ENCODE measurements at regions not wholly inside any gene's neighbourhood (a gene's known extent, or its start where the extent isn't known, plus 50 kb on each side); places are given as distances from the start of the nearest gene placed in this dataset.

DNA sequence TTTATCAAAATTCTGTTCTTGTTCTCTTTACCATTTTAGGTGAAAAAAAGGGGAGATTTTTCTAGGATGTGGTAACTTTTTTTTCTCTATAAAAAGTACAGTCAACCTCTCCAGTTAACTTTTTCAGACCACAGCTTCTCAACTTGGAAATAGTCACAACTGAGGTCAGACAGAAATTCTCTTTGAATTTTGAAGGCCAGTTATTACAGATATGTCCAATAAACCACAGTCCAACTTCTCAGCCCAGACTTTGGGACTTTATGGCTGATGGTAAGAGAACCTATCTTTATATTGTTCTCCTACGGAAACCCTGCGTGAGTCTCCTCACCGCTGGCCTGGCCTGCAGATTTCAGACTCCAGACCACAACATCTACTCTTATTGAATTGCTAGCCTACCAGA is 176.7 kb downstream of the DACT1 start:
- no peak for DNase-seq (ENCODE audit: low spot score)

DNA sequence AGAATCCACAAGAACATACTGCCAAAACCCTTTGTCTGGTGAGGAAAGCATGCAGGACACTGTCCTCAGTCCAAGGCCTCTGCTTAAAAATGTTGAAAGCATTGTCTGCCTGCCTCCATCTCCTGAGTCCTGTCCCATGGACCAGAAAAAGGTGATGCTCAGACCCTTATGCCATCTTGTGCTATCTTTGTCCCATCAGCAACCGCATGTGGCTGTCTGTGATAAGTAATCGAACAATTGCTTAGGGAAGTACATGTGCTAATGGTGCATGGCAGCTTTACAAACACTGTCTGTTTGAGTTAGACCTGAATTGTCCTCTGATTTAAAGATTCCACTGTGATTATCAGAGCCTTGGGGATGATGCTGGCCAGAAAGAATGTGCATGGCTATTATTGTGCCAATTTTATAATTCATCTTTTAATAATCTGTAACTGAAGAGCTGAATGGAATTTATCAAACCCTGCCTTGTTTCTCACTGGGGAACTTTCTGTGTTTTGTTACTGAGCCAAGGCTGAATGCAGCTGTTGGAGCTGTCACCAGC is 177.5 kb downstream of the DACT1 start:
- no peak for DNase-seq (ENCODE audit: low spot score)

DNA sequence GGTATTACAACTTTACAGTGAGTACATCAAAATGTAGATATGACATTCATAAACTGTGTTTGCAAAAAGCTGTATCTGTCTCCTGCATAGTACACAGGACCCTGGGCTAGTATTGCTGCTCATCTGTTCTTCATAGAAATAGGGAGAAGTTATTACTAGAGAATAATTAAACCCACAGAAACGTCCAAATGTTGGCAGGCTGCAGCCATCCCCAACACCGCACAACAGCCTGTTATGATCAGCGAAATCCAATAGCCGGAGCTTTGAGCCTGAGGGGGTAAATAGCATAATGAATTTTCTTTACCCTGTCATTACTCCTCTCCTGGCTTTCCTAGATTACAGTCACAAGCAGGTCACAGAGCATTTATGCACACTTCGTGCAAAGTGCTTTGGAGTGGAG is 178.0 kb downstream of the DACT1 start:
- DNase-seq (ENCODE audit: low spot score) = no peak

DNA sequence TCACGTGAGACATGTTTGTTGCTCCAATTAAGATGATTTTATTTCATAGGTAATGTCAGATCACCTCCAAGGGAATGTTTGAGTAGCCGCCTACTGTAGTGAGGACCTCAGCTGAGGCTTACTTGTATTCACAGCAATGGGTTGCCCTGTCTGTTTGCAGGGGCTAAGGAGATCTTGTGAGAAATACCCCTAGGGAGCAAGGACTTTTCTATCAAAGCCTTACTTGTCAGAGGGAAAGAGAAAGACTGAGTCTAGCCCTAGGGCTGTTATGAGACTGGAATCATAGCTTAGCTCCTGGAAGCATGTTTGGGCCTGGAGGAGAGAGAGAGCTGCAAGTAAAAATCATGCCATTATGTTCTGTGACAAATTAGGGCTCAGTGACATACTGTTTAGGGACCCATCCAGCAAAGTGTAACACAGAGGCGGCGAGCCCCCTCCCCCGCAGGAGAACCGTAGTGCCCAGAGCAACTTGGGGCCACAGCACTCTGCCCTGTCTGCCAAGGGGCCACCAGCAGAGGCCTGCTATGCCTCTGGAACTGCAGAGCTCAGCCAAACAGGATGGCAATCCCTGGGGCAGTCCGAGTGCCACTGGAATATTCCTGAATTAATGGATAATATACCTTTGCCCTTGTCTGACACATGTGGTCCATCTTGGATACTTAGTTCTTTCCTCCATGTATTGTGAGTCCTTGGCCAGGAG is 178.8 kb downstream of the DACT1 start:
- no peak for DNase-seq (ENCODE audit: low spot score)

DNA sequence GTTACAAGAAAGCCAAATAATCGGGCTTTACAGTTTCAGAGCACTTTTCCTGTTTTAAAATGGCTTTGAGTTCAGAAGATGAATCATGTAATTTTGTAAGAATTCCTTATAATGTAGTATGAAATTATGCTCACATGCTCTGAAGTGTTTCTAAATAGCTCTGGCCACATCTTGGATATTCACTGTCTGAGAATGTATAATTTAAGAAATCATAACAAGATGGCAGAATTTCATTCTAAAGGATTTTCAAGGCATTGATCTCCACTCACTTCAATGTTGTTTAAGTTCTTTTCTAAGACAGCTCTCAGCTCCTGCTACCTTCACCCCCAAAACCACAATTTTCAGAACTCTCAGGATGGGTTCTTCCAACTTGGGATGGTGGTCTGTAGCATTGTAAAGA is 180.1 kb downstream of the DACT1 start:
- no peak for DNase-seq (ENCODE audit: low spot score)

DNA sequence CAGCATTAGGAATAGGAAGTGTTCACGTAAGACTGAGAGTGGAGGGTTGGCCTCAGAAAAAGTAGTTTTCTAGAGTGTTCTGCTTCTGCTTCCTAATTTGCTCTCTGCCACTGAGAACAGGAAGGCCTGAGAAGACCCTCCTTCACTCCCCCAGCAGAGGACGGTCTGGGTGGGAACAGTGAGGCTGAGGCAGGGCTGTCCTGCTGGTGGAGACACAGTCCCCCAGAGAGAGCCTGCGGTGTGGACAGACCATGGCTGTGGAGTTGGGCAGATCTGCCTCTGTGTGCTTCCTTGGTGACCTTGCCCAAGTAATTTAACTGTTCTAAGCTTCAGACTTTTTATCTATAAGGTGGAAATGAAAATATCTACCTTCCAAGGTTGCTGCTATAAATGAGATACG is 182.3 kb downstream of the DACT1 start:
- DNase-seq (ENCODE audit: low spot score) = no peak

DNA sequence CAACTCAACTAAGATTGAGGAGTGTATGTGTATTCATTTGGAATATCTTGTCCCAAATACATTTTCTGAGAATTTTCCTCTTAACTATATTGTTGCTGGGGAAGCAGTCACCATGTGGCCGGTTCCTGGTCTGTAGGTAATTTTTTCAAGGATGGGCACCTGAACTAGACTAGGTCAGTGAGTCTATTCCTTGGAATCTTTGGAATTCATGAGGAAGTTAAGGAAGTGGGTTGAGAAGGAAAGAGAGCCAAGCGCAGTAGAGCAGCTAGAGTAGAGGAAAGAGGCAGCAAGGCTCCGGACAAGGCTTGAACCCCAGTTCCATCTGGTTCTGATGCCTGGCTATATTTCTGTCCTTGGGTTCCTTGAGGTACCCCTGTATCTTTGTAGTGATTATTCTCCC is 183.7 kb downstream of the DACT1 start:
- no peak for DNase-seq (ENCODE audit: low spot score)

DNA sequence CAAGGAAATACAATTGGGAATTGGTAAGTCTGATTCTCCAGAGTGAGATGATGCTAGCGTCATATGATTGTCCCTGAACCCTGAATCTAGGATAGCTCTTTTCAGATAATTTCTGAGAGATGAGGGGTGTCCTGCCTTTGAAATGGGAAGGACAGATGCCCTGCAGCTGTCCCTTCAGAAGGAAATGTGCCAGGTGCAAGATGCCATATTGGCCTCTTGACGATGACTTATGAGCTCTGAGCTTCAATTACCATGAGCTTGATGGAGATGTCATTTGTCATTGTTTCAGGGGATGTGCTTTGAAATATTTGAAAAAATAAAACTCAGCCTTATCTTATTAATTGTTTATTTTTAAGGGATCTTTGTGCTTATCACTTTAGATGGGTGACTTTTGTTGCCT is 185.1 kb downstream of the DACT1 start:
- DNase-seq (ENCODE audit: low spot score) = no peak

DNA sequence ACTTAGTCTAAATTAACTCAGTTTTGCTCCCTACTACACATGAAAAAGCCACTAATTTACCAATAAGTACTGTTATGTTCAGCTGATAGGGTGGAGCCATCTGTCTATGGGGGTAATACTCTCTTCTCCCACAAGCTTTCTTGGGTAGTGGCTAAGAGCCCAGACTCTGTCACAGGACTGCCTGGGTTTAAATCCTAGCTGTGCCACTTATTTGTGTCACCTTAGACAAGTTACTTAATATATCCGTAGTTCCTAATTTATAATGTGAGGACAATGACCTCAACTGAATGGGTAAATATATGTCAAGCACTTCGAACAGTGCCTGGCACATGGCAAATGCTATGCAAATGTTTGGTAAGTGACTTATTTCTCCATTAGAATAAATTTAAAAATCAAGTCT is 185.6 kb downstream of the DACT1 start:
- no peak for DNase-seq (ENCODE audit: low spot score)

DNA sequence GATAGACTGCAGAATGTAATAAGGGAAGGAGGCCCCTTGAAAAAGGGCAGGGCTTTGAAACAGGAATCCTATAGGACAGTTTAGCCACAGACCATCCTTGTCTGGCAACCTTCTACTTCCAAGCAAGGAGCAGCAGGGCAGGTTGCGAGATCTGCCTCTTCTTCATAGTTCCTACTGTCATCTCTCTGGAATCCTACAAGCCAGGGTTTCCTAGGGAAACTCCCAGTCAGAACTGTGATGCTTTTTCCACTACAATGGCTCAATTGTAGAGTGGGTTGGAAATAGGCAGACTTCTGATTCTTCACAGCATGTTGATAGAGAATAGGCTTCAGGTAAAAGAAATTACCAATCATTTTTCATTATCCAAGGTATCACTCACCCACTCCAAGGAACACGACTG is 186.3 kb downstream of the DACT1 start:
- DNase-seq (ENCODE audit: low spot score) = no peak

DNA sequence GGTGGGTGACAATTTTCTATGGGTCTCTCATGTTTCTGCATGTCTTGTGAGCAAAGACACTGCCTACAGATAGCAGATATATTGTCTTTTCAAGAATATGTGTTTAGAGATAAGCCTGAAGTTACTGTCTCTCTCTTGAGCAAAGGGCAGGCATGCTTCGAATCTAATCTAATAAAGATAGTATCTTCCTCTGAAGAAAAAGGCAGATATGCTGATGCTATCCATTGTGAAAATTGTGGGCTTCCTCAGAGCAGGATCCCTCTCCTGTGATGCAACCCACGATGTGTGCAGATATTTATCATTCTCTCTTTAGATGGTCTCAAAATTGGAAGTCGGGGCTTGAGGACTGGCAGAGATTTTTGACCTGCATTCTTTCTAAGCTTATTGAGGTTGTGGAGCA is 187.0 kb downstream of the DACT1 start:
- DNase-seq (ENCODE audit: low spot score) = no peak

DNA sequence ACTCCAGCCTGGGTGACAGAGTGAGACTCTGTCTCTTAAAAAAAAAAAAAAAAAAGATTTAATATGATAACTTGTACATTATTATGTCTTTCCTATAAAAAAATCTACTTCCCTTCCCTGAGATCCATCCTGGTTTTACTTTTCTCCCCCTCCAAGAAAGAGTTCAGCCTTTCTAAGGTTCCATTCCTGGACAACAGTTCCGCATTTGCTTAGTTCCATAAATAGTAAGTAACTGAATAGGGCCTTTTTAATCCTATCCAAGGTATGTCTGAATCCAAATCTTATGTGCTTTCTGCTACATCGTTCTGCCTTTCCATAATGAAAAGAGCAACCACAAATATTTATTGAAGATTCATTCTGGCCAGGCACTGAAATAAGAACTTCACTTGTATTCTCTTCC is 187.8 kb downstream of the DACT1 start:
- DNase-seq (ENCODE audit: low spot score) = no peak

DNA sequence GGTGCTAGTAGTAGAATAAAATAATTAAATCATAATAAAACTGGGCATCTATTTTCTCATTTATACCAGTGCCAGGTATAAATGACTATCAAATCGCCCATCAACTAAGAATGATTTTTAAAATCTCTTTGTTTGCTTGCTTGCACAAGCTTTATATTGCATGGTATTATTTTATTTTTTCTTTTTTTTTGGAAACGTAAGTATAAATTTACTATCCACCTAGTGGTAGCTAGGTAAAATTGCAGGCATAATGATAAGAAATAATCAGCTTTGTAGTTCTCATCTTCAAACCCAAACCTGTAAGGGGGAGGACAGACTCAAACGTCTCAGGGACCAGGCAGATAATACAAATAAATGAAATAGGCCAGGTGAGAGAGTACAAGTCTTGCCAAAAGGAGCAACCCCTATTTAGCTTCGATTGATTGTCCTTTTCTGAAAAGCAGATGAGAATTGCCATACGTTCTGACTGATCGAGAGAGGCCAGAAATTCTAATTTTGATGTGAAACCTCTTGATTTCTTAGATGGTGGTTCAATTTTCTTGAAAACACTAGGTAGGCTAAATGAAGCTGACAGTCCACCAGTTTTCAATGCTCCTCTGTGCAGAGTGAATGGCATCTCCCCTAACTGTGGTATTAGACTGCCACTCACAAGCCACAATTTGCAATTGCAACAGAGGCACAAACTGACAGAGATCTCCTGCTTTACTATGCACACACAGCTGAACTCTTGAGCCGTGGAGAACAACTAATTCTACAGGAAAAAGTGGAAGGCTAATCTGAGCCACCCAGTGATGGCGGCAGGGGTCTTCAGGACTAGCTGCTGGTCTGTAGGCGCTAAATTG is 189.3 kb downstream of the DACT1 start:
- no peak for DNase-seq (ENCODE audit: low spot score)

DNA sequence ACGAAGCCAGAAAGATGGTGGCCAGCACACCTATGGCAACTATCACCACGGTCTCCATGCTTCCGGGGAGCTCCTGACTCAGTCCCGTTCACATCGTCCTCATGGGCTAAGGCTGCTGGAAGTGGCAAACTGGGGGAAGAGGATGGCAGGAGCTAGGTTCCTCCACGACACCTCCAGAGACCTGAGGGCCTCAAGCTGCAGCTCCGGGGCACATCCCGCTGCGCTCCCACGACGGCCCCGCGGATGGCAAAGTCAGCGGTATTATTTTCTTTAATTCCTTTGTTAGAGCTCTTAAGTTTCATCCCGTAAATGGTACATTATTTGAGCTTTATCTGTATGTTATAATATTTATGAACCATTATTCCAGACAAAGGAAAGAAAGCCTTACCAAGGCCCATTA is 190.5 kb downstream of the DACT1 start:
- no peak for DNase-seq (ENCODE audit: low spot score)

DNA sequence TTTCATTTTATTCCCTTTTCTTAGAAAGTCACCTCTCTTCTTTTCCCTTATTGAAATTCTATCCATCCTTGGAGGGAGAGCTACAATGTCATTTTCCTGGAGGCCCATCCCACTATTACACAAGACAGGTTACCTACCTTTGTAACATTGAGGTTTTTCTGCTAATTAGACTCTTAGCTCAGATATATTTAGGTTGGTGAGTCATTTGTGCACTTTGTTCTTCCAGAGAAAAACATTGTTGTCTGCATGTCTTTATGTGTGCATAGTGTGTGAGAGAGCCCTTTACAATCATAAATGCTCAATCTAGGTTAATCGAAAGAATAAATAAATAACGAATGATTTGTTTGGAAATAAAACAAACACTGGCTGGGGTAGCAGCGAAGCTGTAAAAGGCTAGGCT is 191.8 kb downstream of the DACT1 start:
- no peak for DNase-seq (ENCODE audit: low spot score)

DNA sequence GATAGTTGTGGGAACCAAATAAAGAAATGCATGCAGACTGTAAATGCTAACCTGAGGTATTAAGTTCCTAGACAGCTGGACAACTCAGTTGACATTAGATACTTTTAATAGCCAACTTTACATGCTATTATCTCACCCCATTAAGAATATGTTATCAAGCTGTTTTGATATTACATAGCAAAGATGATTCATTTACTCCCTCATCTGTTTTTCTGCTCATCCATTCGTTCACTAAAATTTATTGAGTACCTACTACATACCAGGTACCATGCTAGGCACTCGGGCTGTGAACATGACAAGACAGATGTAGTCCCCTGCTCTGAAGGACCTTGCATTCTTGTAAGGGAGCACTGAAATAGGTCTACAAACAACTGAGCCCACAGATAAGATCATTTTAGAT is 192.4 kb downstream of the DACT1 start:
- DNase-seq (ENCODE audit: low spot score) = no peak

DNA sequence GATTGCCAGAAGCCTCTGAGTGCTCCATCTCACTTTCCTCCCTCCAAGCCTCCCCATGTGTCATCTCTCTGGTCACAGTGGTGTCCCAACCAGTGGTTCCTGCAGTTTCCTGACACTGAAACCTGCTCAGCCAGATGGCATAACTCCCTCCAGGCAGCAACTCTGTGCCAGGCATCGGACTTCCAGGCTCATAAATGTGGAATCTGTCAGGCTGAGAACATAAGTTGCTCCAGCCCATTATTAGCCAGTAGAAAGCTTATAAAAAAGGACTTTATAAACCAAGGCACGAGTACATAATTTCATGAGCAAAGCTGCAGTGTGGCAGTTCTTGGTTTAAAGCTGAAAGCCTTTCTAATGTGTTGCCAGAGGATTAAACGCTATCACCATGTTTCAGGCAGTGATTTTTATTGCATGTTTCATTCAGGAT is 194.3 kb downstream of the DACT1 start:
- no peak for DNase-seq (ENCODE audit: low spot score)

DNA sequence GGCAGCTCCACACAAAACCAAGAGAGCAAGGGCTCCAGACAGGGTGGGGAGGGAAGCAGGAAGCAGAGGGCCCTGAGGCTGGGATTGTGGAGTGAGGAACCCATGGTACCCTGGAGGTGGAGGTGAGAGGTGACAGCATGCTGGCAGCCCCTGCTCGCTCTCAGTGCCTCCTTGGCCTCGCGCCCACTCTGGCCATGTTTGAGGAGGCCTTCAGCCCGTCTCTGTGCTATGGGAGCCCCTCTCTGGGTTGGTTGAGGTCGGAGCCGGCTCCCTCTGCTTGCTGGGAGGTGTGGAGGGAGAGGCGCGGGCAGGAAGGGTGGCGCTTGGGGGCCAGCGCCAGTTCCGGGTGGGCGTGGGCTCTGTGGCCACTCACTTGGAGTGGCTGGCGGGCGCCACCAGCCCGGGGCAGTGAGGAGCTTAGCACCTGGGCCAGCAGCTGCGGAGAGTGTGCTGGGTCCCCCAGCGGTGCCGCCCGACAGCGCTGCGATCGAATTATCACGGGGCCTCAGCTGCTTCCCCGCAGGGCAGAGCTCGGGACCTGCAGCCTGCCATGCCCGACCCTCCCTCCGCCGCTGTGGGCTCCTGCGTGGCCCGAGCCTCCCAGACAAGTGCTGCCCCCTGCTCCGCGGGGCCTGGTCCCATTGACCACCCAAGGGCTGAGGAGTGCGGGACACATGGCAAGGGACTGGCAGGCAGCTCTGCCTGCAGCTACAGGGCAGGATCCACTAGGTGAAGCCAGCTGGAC is 196.0 kb downstream of the DACT1 start:
- no peak for DNase-seq (ENCODE audit: low spot score)

DNA sequence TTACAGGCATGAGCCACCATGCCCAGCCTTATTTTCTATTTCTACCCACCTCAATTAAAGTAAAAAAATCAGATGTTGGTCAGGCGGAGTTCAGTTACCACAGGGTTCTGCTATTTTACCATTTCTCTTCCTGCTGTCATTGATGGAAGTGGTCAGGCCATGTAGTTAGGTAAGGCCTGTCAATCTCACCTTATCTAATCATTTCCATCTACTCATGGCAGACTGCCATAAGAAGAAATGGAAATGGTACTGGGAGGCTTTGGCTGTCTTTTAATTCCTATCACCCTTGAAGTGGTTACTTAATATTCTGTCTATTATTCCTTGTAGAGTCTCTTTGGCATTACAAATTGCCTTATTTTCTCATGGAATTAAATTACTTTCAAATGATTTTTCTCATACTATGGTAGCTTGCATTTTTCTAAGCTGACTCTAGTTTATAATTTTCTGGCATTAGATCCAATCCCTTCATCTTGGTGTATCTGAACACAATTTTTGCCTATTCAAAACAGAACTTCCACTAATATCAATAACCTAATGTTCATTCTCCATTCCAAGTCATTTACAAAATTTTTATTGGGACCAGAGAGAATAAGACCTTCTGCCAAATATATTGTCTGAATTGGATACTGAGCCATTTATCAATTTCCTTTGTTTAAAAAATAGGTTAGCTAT is 198.7 kb downstream of the DACT1 start:
- no peak for DNase-seq (ENCODE audit: low spot score)

DNA sequence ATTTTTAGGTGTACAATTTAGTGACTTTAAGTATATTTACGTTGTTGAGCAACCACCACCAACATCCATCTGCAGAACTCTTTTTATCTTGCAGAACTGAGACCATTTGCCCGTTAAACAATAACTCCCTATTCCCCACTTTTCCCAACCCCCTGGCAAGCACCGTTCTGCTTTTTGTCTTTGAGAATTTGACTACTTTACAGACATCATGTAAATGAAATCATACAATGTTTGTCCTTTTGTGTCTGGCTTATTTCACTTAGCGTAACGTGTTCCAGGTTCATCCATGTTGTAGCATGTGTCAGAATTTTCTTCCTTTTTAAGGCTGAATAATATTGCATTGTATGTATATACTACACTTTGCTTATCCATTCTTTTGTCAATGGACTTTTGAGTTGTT is 201.5 kb downstream of the DACT1 start:
- no peak for DNase-seq (ENCODE audit: low spot score)

DNA sequence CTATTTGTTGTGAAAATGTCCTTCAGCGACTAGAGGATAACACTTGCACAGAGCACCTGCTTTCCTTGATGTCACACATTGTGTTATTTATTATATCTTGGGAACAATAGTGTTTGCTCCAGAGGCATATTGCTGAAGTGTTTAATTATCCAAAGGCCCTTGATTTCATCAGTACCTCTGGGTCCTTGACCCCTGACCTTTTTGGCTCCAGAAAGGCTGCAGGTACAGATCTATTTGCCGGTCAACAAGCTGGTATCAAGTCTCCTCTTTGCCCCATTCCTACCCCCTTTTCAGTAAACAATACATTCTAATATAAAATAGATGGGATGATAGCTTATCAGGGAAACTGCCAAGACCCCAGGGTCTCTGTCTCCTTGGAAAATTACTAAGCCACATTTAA is 206.8 kb downstream of the DACT1 start:
- no peak for DNase-seq (ENCODE audit: low spot score)

All from CD4-positive, alpha-beta T cell treated with Interleukin-2 at 100 ng/mL for 4 hours (primary cell).